ENCODE measurements at regions not wholly inside any gene's neighbourhood (a gene's known extent, or its start where the extent isn't known, plus 50 kb on each side); places are given as distances from the start of the nearest gene placed in this dataset.

GRCh38 chr14:58919217-58919616, 269.2 kb upstream of the DAAM1 start:
- TF ChIP-seq CTCF (IDR thresholded peaks at IDR 0.05) (no peak), POLR2A (IDR thresholded peaks at IDR 0.05) (no peak)

Data from adrenal gland (tissue), 5 donors.